ENCODE measurements at regions not wholly inside any gene's neighbourhood (a gene's known extent, or its start where the extent isn't known, plus 50 kb on each side); places are given as distances from the start of the nearest gene placed in this dataset.

DNA sequence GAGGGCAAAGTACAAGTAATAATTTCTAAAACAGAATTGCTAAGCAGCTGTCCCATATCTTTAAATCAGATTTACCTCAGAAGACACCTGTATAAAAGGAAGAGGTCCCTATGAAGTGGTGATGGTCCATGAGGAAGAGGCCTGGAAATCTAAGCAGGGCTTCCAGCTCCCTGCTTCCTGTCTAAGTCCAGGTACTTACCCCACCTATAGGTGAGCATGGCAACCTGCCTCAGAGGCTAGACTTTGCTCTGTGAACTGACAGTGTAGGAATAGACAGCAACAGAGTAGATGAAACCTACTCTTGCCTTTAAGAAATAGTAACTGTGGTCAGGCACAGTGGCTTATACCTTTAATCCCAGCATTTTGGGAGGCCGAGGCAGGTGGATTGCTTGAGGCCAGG is 55.8 kb upstream of the ARRDC3 start:
- Mint-ChIP-seq H3K27me3 (ENCODE audit: low read depth) (no peaks in the 10 kb centered on the region), H3K4me3 (no peak overlapping the region), H3K9me3 (no peaks in the 10 kb centered on the region), H3K36me3 (ENCODE audit: insufficient read depth) (no peaks in the 10 kb centered on the region), H3K4me1 (ENCODE audit: low read depth) (peaks cover 28% of the 10 kb centered on the region)
- ATAC-seq, result no peak
- no peak for DNase-seq

- H3K9me3 Mint-ChIP-seq, result no peaks in the 10 kb centered on the region
- no peaks in the 10 kb centered on the region for H3K36me3 Mint-ChIP-seq (ENCODE audit: insufficient read depth)
- DNase-seq, result no peak
- H3K27me3 Mint-ChIP-seq (ENCODE audit: low read depth), result no peaks in the 10 kb centered on the region
- no peak for ATAC-seq
- peaks cover 32% of the 10 kb centered on the region for H3K4me1 Mint-ChIP-seq (ENCODE audit: low read depth)
- H3K4me3 Mint-ChIP-seq, result no peak overlapping the region
These were observed 53.1 kb upstream of the ARRDC3 start for GRCh38 chr5:91436241-91436640.

- H3K4me3 Mint-ChIP-seq, result peak overlapping the region; percentile 38
- H3K9me3 Mint-ChIP-seq, result peaks cover under 1% of the 10 kb centered on the region
These were observed 51.2 kb upstream of the ARRDC3 start for GRCh38 chr5:91434348-91434747.

GRCh38 chr5:91433861-91434260 is 50.7 kb upstream of the ARRDC3 start:
- Mint-ChIP-seq H3K9me3 (peaks cover 6% of the 10 kb centered on the region), H3K36me3 (ENCODE audit: insufficient read depth) (peaks cover 5% of the 10 kb centered on the region), H3K27me3 (ENCODE audit: low read depth) (no peaks in the 10 kb centered on the region), H3K4me1 (ENCODE audit: low read depth) (peaks cover 32% of the 10 kb centered on the region), H3K4me3 (peak overlapping the region; percentile 38)
- no peak for DNase-seq
- peak; percentile 18 to 41 for ATAC-seq

More at GRCh38 chr5:91434348-91434747, 51.2 kb upstream of the ARRDC3 start:
- Mint-ChIP-seq H3K36me3 (ENCODE audit: insufficient read depth) (peaks cover under 1% of the 10 kb centered on the region), H3K27me3 (ENCODE audit: low read depth) (no peaks in the 10 kb centered on the region), H3K4me1 (ENCODE audit: low read depth) (peaks cover 32% of the 10 kb centered on the region)
- DNase-seq (no peak), ATAC-seq (peak; percentile 48 to 55)

Measured in activated T-cell treated with anti-CD3 and anti-CD28 coated beads, Interleukin-2, amount 50 U/mL, for 4 hours (primary cell).